ENCODE measurements at regions not wholly inside any gene's neighbourhood (a gene's known extent, or its start where the extent isn't known, plus 50 kb on each side); places are given as distances from the start of the nearest gene placed in this dataset.

GRCh38 chr3:67744699-67745098 lies 90.3 kb upstream of the SUCLG2 start:
- no peaks in the 10 kb centered on the region for H3K9me3 ChIP-seq (replicated peaks)

DNA sequence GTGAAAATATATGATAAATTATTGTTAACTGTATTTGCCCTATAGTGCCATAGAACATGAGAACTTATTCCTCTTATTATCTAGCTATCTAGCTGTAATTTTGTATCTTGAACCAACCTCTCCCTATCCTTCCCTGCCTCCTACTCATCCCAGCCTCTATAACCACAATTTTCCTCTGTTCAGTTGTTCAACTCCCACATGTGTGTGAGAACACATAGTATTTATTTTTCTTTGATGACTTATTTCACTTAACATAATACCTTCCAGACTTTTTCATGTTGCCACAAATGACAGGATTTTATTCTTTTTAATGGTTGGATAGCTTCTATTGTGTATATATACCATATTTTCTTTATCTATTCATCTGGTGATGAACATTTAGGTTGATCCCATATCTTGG lies 85.4 kb upstream of the SUCLG2 start:
- Histone ChIP-seq H3K4me3 (no peak overlapping the region), H3K36me3 (no peaks in the 10 kb centered on the region), H3K9me3 (replicated peaks) (no peaks in the 10 kb centered on the region), H3K4me1 (no peaks in the 10 kb centered on the region), H3K27ac (no peak overlapping the region), H3K27me3 (no peaks in the 10 kb centered on the region)
- no peak for DNase-seq

More at GRCh38 chr3:67744699-67745098, 90.3 kb upstream of the SUCLG2 start:
- H3K4me1 ChIP-seq: no peaks in the 10 kb centered on the region
- no peak overlapping the region for H3K27ac ChIP-seq
- no peak overlapping the region for H3K4me3 ChIP-seq
- H3K36me3 ChIP-seq: no peaks in the 10 kb centered on the region
- no peak for DNase-seq
- no peaks in the 10 kb centered on the region for H3K27me3 ChIP-seq

- no peak overlapping the region for H3K4me3 ChIP-seq
- H3K4me1 ChIP-seq: no peaks in the 10 kb centered on the region
- H3K9me3 ChIP-seq (replicated peaks): no peaks in the 10 kb centered on the region
- no peaks in the 10 kb centered on the region for H3K27me3 ChIP-seq
- H3K36me3 ChIP-seq: no peaks in the 10 kb centered on the region
- no peak for DNase-seq
- no peak overlapping the region for H3K27ac ChIP-seq
Observed at GRCh38 chr3:67737906-67738865, 83.8 kb upstream of the SUCLG2 start.

- no peak overlapping the region for H3K4me3 ChIP-seq
- H3K36me3 ChIP-seq: no peaks in the 10 kb centered on the region
- H3K4me1 ChIP-seq: no peaks in the 10 kb centered on the region
- no peak for DNase-seq
- H3K9me3 ChIP-seq (replicated peaks): no peaks in the 10 kb centered on the region
- H3K27me3 ChIP-seq: no peaks in the 10 kb centered on the region
- H3K27ac ChIP-seq: no peak overlapping the region
Observed at GRCh38 chr3:67737140-67737539, 82.7 kb upstream of the SUCLG2 start.

DNA sequence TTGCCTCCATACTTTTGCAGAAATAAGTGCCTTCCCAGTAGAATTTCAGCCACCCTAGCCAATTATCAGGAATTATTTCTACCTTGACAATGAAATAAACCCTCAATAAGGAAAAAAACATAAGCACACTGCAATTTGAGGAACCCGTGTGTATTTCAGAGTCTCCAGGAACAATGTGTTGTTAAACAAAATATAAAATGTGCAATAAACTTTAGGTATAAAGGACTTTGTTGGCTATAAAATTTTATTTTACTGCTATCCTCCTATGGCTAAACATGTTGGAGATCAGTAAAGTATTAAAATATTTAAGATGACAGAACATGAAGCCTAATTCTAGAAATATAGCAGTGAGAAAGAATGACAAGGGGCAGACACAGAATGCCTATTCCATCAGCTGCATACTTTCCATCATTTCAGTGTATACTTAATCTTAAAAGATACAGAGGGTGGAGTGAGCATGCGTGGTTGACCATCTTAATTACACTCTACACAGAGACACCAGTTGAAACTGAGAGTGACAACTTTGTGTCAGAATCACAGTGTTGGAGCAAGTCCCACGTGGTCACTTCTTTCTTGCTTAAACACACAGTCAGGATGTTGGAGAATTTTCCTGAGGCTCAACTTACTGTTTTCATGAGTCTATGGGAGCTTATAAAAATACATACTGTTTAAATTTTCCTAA lies 79.0 kb upstream of the SUCLG2 start:
- Histone ChIP-seq H3K27me3 (no peaks in the 10 kb centered on the region), H3K4me3 (no peak overlapping the region), H3K9me3 (replicated peaks) (no peaks in the 10 kb centered on the region), H3K36me3 (no peaks in the 10 kb centered on the region), H3K4me1 (no peaks in the 10 kb centered on the region), H3K27ac (no peak overlapping the region)
- no peak for DNase-seq

DNA sequence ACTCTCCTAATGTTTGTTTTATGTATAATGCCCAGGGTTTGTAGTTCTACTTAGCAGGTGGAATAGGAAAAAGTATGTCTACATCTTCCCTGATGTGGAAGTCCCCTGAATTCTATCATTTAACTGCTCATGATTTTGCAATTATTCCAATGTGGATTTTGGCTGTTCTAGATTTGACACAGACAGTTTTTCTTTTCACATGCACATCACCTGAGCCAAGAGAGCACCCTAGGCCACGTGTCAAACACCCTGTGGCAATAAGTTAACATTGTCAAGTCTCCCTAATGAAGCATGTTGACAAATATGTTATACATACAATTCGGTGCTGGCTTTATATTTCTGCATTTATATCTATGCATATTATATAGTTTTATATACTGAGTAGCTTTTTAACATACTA lies 70.0 kb upstream of the SUCLG2 start:
- Histone ChIP-seq H3K27me3 (no peaks in the 10 kb centered on the region), H3K27ac (no peak overlapping the region), H3K36me3 (no peaks in the 10 kb centered on the region), H3K9me3 (replicated peaks) (no peaks in the 10 kb centered on the region), H3K4me1 (no peaks in the 10 kb centered on the region), H3K4me3 (no peak overlapping the region)
- no peak for DNase-seq

DNA sequence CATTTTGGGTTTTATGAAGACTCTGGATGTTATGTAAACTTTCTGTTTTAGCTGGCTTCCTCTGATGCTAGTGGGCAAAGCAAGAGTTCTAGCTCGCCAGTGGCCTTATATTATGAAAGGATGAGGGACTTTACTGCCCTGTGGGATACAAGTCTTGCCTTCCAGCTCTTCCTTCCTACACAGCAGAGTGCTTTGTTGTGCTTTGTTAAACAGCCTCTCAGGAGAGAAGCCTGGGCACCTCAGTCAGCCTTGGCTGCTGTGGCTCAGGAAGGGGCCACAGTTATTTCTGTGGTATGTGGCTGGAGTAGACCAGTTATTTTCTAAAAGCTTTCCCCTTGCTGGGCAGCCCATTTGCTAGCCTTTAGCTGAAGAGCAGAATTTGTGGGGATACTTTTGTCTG lies 69.5 kb upstream of the SUCLG2 start:
- H3K4me1 ChIP-seq: no peaks in the 10 kb centered on the region
- H3K27ac ChIP-seq: no peak overlapping the region
- H3K4me3 ChIP-seq: no peak overlapping the region
- H3K36me3 ChIP-seq: no peaks in the 10 kb centered on the region
- DNase-seq: no peak
- H3K9me3 ChIP-seq (replicated peaks): no peaks in the 10 kb centered on the region
- H3K27me3 ChIP-seq: no peaks in the 10 kb centered on the region

DNA sequence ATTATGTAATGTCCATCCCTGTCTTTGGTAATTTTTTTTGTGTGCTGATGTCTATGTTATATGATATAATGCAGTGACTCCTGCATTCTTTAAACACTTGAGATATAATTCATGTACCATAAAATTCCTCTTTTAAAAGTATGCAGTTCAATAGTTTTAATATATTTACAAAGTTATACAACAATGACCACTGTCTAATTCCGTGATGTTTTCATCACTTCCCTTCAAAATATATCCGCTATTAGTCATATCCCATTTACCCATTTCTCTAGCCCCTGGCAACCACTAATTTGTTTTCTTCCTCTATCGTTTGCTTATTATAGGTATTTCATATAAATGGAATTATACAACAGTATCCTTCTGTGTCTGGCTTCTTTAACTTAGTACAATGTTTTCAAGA lies 64.9 kb upstream of the SUCLG2 start:
- Histone ChIP-seq H3K27me3 (no peaks in the 10 kb centered on the region), H3K4me1 (no peaks in the 10 kb centered on the region), H3K4me3 (no peak overlapping the region), H3K36me3 (no peaks in the 10 kb centered on the region), H3K9me3 (replicated peaks) (no peaks in the 10 kb centered on the region), H3K27ac (no peak overlapping the region)
- DNase-seq: no peak

GRCh38 chr3:67715971-67716370 lies 61.6 kb upstream of the SUCLG2 start:
- no peak overlapping the region for H3K27ac ChIP-seq
- H3K4me3 ChIP-seq: no peak overlapping the region
- H3K9me3 ChIP-seq (replicated peaks): no peaks in the 10 kb centered on the region
- no peaks in the 10 kb centered on the region for H3K27me3 ChIP-seq
- no peak for DNase-seq
- H3K36me3 ChIP-seq: no peaks in the 10 kb centered on the region
- no peaks in the 10 kb centered on the region for H3K4me1 ChIP-seq

- Histone ChIP-seq H3K27me3 (no peaks in the 10 kb centered on the region), H3K36me3 (no peaks in the 10 kb centered on the region), H3K4me3 (no peak overlapping the region), H3K27ac (no peak overlapping the region), H3K9me3 (replicated peaks) (no peaks in the 10 kb centered on the region), H3K4me1 (no peaks in the 10 kb centered on the region)
- no peak for DNase-seq
Observed at GRCh38 chr3:67713764-67714469, 59.5 kb upstream of the SUCLG2 start.

- Histone ChIP-seq H3K4me1 (no peaks in the 10 kb centered on the region), H3K9me3 (replicated peaks) (no peaks in the 10 kb centered on the region), H3K4me3 (no peak overlapping the region), H3K36me3 (no peaks in the 10 kb centered on the region), H3K27me3 (no peaks in the 10 kb centered on the region), H3K27ac (no peak overlapping the region)
- no peak for DNase-seq
Observed at GRCh38 chr3:67712259-67712658, 57.8 kb upstream of the SUCLG2 start.

GRCh38 chr3:67710396-67710795 lies 56.0 kb upstream of the SUCLG2 start:
- H3K4me3 ChIP-seq: no peak overlapping the region
- H3K27me3 ChIP-seq: no peaks in the 10 kb centered on the region
- no peak overlapping the region for H3K27ac ChIP-seq
- H3K4me1 ChIP-seq: no peaks in the 10 kb centered on the region
- DNase-seq: no peak
- no peaks in the 10 kb centered on the region for H3K9me3 ChIP-seq (replicated peaks)
- no peaks in the 10 kb centered on the region for H3K36me3 ChIP-seq

- H3K27ac ChIP-seq: no peak overlapping the region
- no peak overlapping the region for H3K4me3 ChIP-seq
- H3K4me1 ChIP-seq: no peaks in the 10 kb centered on the region
- H3K27me3 ChIP-seq: no peaks in the 10 kb centered on the region
- H3K36me3 ChIP-seq: no peaks in the 10 kb centered on the region
- H3K9me3 ChIP-seq (replicated peaks): no peaks in the 10 kb centered on the region
- no peak for DNase-seq
Observed at GRCh38 chr3:67706934-67707333, 52.5 kb upstream of the SUCLG2 start.

DNA sequence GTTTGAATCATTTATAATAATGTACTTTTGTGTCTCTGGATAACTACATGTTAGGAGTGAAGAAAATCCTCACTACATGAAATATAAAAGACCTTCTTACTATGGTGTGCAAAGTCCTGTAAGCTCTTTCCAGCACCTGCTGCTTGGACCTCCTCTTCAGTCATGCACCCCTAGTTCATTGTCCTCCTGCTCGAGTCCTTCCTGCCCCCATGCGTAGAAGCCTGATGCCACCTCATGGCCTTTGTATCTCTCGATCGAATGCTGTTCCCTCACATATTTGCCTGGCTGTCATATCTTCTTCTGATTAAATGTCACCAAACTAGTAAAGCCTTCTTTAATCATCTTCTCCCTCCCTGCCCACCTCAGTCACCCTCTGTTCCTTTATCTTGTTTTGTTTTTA lies 49.9 kb upstream of the SUCLG2 start:
- Histone ChIP-seq H3K27ac (no peak overlapping the region), H3K9me3 (replicated peaks) (no peaks in the 10 kb centered on the region), H3K4me1 (no peaks in the 10 kb centered on the region), H3K36me3 (no peaks in the 10 kb centered on the region), H3K27me3 (no peaks in the 10 kb centered on the region), H3K4me3 (no peak overlapping the region)
- no peak for DNase-seq

Measured in SJCRH30 (cell line).